ENCODE measurements at regions not wholly inside any gene's neighbourhood (a gene's known extent, or its start where the extent isn't known, plus 50 kb on each side); places are given as distances from the start of the nearest gene placed in this dataset.

DNA sequence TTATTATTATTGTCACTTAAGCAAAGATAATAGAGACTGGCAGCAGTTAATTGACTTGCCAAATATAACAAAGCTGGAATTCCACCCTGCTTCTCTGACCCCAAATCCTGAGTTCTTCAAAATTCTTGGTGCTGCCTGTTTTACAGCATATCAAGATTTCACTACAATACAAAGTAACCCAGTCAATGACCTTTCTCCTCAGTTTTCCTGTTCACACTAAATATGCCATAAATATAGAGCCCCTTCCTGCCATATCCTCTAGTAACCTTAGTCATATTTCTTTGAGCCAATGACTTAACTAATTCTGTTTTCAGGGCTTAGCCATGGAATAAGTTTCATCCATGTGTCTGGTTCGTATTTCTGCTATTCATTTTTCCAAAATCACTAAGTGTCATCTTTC is 315.3 kb upstream of the HS3ST1 start:
- no peaks in the 10 kb centered on the region for H3K9me3 ChIP-seq (ENCODE audit: control insufficient read depth in 5 of 5, low read length in 5 of 5)
- no peaks in the 10 kb centered on the region for H3K36me3 ChIP-seq (ENCODE audit: control insufficient read depth in 5 of 5, insufficient read depth in 5 of 5, low read length in 5 of 5)
- H3K9ac ChIP-seq (ENCODE audit: low read length in 5 of 5): no peak overlapping the region
- H3K27ac ChIP-seq (ENCODE audit: low read depth, low read length): no peak overlapping the region
- H3K4me3 ChIP-seq (ENCODE audit: low read depth in 1 of 5, low read length in 5 of 5): no peak overlapping the region
- no peaks in the 10 kb centered on the region for H3K27me3 ChIP-seq (ENCODE audit: control insufficient read depth in 5 of 5, insufficient read depth in 4 of 5, low read length in 5 of 5)
- peaks cover 0 to 2% (median 0%) of the 10 kb centered on the region in 5 donors for H3K4me1 ChIP-seq (ENCODE audit: control insufficient read depth in 5 of 5, insufficient read depth in 5 of 5, low read length in 5 of 5)

DNA sequence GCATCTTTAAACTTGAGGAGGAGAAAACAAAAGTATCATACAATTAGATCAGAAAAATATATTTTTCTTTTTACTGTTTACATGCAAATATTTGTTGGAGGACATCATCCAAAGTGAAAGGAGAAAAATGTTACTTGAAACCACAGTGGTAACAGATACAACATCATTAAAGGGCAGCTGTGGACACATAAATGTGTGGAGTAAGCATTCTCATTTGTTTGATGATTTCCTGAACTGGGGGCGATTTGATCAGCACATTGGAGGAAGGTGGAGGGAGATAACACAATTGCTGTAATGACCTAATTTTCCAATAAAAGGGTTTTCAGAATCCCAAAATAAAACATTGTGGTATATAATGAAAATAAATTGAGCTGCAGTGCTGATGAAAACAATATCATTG is 314.5 kb upstream of the HS3ST1 start:
- Histone ChIP-seq H3K27me3 (ENCODE audit: control insufficient read depth in 5 of 5, insufficient read depth in 4 of 5, low read length in 5 of 5) (no peaks in the 10 kb centered on the region), H3K9me3 (ENCODE audit: control insufficient read depth in 5 of 5, low read length in 5 of 5) (no peaks in the 10 kb centered on the region), H3K27ac (ENCODE audit: low read depth, low read length) (no peak overlapping the region), H3K4me3 (ENCODE audit: low read depth in 1 of 5, low read length in 5 of 5) (no peak overlapping the region), H3K4me1 (ENCODE audit: control insufficient read depth in 5 of 5, insufficient read depth in 5 of 5, low read length in 5 of 5) (peaks cover 0 to 2% (median 0%) of the 10 kb centered on the region in 5 donors), H3K36me3 (ENCODE audit: control insufficient read depth in 5 of 5, insufficient read depth in 5 of 5, low read length in 5 of 5) (no peaks in the 10 kb centered on the region), H3K9ac (ENCODE audit: low read length in 5 of 5) (no peak overlapping the region)

DNA sequence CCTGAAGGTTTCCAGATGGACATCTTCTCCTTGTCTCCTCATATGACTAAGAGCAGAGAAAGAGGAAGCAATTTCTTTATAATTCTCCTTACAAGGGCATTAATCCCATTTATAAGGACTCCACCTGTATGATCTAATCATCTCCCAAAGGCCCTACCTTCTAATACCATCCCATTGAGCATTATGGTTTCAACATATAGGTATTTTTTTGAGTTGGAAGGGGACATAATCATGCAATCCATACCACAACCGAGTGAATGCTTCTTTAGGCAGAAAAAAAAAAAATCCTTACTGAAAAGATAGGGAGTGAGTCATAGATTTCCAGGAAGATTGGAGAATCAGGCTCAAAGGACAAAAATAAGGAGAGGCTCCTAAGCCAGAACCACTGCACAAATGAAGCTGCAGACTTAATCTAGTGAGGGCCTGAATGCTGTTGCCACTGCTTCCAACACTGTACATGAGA is 312.5 kb upstream of the HS3ST1 start:
- Histone ChIP-seq H3K4me1 (ENCODE audit: control insufficient read depth in 5 of 5, insufficient read depth in 5 of 5, low read length in 5 of 5) (no peaks in the 10 kb centered on the region), H3K9ac (ENCODE audit: low read length in 5 of 5) (no peak overlapping the region), H3K4me3 (ENCODE audit: low read depth in 1 of 5, low read length in 5 of 5) (no peak overlapping the region), H3K9me3 (ENCODE audit: control insufficient read depth in 5 of 5, low read length in 5 of 5) (no peaks in the 10 kb centered on the region), H3K27me3 (ENCODE audit: control insufficient read depth in 5 of 5, insufficient read depth in 4 of 5, low read length in 5 of 5) (no peaks in the 10 kb centered on the region), H3K27ac (ENCODE audit: low read depth, low read length) (no peak overlapping the region), H3K36me3 (ENCODE audit: control insufficient read depth in 5 of 5, insufficient read depth in 5 of 5, low read length in 5 of 5) (no peaks in the 10 kb centered on the region)

DNA sequence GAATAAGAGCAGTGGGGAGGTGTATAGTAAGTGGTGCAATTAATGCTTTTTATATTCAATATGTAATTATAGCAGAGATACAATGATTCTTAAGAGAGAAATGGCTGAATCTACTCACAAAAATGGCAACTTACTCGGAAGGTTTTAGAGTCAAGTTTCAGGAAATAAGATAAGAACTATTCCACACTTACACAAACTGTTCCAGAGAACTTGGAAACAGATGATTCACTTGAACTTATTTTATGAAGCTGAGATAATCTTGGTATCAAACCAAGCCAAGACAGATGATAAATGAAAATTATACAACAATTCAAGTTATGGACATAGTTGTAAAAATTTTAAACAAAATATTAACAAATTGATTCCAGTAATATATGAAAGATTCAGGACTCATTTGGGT is 311.3 kb upstream of the HS3ST1 start:
- Histone ChIP-seq H3K9me3 (ENCODE audit: control insufficient read depth in 5 of 5, low read length in 5 of 5) (no peaks in the 10 kb centered on the region), H3K4me3 (ENCODE audit: low read depth in 1 of 5, low read length in 5 of 5) (no peak overlapping the region), H3K27ac (ENCODE audit: low read depth, low read length) (no peak overlapping the region), H3K9ac (ENCODE audit: low read length in 5 of 5) (no peak overlapping the region), H3K4me1 (ENCODE audit: control insufficient read depth in 5 of 5, insufficient read depth in 5 of 5, low read length in 5 of 5) (no peaks in the 10 kb centered on the region), H3K36me3 (ENCODE audit: control insufficient read depth in 5 of 5, insufficient read depth in 5 of 5, low read length in 5 of 5) (no peaks in the 10 kb centered on the region), H3K27me3 (ENCODE audit: control insufficient read depth in 5 of 5, insufficient read depth in 4 of 5, low read length in 5 of 5) (no peaks in the 10 kb centered on the region)

DNA sequence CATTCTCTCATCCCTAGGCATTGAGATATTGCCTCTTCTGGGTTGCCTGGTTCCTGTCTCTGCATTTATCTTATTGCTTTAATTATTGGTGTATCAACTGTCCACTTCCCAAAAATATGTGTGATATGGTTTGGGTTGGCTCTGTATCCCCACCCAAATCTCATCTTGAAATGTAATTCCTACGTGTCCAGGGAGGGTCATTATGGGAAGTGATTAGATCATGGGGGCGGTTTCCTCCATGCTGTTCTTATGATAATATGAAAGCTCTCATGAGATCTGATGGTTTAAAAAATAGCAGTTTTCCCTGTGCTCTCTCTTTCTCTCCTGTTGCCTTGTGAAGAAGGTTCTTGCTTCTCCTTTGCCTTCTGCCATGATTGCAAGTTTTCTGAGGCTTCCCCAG is 308.3 kb upstream of the HS3ST1 start:
- H3K9ac ChIP-seq (ENCODE audit: low read length in 5 of 5): no peak overlapping the region
- no peak overlapping the region for H3K4me3 ChIP-seq (ENCODE audit: low read depth in 1 of 5, low read length in 5 of 5)
- H3K27ac ChIP-seq (ENCODE audit: low read depth, low read length): no peak overlapping the region
- H3K9me3 ChIP-seq (ENCODE audit: control insufficient read depth in 5 of 5, low read length in 5 of 5): no peaks in the 10 kb centered on the region
- H3K36me3 ChIP-seq (ENCODE audit: control insufficient read depth in 5 of 5, insufficient read depth in 5 of 5, low read length in 5 of 5): no peaks in the 10 kb centered on the region
- no peaks in the 10 kb centered on the region for H3K27me3 ChIP-seq (ENCODE audit: control insufficient read depth in 5 of 5, insufficient read depth in 4 of 5, low read length in 5 of 5)
- no peaks in the 10 kb centered on the region for H3K4me1 ChIP-seq (ENCODE audit: control insufficient read depth in 5 of 5, insufficient read depth in 5 of 5, low read length in 5 of 5)

DNA sequence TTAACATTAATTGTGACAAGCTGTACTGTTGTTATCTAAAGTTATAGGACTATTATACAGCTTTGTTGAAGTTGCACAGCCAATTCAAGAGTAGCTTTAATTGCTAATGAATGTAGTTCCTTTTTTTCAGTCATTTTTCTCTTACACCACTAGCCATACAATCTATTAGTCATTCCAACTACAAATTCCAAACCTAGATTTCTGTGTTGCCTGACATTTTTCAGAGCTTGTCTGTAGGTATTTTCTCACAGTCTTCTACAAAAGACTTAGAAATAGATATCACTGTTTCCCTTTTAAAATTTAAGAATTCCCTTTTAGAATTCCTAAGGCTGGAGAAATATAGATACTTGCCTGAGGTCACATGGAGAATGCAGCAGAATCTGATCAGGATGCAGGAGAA is 307.0 kb upstream of the HS3ST1 start:
- Histone ChIP-seq H3K36me3 (ENCODE audit: control insufficient read depth in 5 of 5, insufficient read depth in 5 of 5, low read length in 5 of 5) (no peaks in the 10 kb centered on the region), H3K9ac (ENCODE audit: low read length in 5 of 5) (no peak overlapping the region), H3K4me3 (ENCODE audit: low read depth in 1 of 5, low read length in 5 of 5) (no peak overlapping the region), H3K9me3 (ENCODE audit: control insufficient read depth in 5 of 5, low read length in 5 of 5) (no peaks in the 10 kb centered on the region), H3K27ac (ENCODE audit: low read depth, low read length) (no peak overlapping the region), H3K4me1 (ENCODE audit: control insufficient read depth in 5 of 5, insufficient read depth in 5 of 5, low read length in 5 of 5) (no peaks in the 10 kb centered on the region), H3K27me3 (ENCODE audit: control insufficient read depth in 5 of 5, insufficient read depth in 4 of 5, low read length in 5 of 5) (no peaks in the 10 kb centered on the region)

DNA sequence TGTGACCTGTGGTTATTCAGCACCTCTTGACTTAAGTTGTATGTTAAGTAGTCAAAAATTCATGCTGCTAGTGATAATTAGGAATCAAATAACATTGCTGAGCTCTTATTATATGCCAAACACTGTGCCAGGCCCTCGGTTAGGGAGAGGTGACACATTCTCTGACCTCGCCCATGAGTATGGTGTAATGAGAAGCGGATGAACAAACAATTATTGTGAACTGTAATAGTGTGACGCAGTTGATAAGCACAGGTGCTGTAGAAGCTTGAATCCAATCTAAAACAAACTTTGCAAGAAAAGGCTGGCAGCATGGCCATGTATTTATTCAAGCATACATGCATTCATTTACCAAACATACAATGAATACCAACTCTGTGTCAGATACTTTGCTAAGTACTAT is 303.5 kb upstream of the HS3ST1 start:
- Histone ChIP-seq H3K4me1 (ENCODE audit: control insufficient read depth in 5 of 5, insufficient read depth in 5 of 5, low read length in 5 of 5) (no peaks in the 10 kb centered on the region), H3K9ac (ENCODE audit: low read length in 5 of 5) (no peak overlapping the region), H3K36me3 (ENCODE audit: control insufficient read depth in 5 of 5, insufficient read depth in 5 of 5, low read length in 5 of 5) (no peaks in the 10 kb centered on the region), H3K9me3 (ENCODE audit: control insufficient read depth in 5 of 5, low read length in 5 of 5) (no peaks in the 10 kb centered on the region), H3K4me3 (ENCODE audit: low read depth in 1 of 5, low read length in 5 of 5) (no peak overlapping the region), H3K27ac (ENCODE audit: low read depth, low read length) (no peak overlapping the region), H3K27me3 (ENCODE audit: control insufficient read depth in 5 of 5, insufficient read depth in 4 of 5, low read length in 5 of 5) (no peaks in the 10 kb centered on the region)

DNA sequence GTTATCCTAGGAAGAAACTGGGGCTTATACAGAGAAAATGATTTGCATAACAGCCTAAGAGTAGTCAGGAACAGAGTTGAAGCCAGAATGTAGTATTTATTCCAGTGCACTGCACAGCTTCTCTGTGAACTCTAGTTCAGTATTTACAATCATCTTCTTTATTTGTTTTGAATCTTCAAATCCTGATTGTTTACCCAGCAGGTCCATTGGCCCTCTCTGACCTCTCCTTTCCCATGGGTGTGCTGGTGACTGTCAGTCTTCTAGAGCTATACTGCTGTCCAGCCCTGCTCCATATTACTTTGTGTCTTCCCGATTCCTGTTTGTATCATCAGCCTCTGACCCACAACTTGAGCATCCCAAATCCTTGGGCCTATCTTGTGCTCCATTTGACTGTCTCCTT is 301.9 kb upstream of the HS3ST1 start:
- no peaks in the 10 kb centered on the region for H3K9me3 ChIP-seq (ENCODE audit: control insufficient read depth in 5 of 5, low read length in 5 of 5)
- H3K4me3 ChIP-seq (ENCODE audit: low read depth in 1 of 5, low read length in 5 of 5): no peak overlapping the region
- H3K27me3 ChIP-seq (ENCODE audit: control insufficient read depth in 5 of 5, insufficient read depth in 4 of 5, low read length in 5 of 5): no peaks in the 10 kb centered on the region
- no peak overlapping the region for H3K27ac ChIP-seq (ENCODE audit: low read depth, low read length)
- H3K36me3 ChIP-seq (ENCODE audit: control insufficient read depth in 5 of 5, insufficient read depth in 5 of 5, low read length in 5 of 5): no peaks in the 10 kb centered on the region
- no peaks in the 10 kb centered on the region for H3K4me1 ChIP-seq (ENCODE audit: control insufficient read depth in 5 of 5, insufficient read depth in 5 of 5, low read length in 5 of 5)
- no peak overlapping the region for H3K9ac ChIP-seq (ENCODE audit: low read length in 5 of 5)

DNA sequence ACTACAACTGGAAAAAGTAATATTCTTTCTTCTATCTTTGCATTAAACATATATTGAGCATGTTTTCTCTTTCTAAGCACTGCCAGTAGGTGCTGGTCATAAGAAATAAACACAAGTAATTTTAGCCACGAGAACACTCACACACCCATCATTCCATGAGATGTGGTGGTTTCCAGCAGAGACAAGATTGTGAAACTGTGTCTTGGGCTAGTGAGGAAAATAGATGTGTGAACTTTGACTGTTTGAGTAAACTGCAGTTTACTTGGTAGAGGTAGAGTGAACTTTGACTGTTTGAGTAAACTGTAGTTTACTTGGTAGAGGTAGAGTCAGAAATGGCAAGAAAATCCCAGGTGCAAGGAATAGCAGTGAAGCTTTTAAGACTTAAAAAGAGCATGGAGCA is 300.9 kb upstream of the HS3ST1 start:
- Histone ChIP-seq H3K9me3 (ENCODE audit: control insufficient read depth in 5 of 5, low read length in 5 of 5) (no peaks in the 10 kb centered on the region), H3K27me3 (ENCODE audit: control insufficient read depth in 5 of 5, insufficient read depth in 4 of 5, low read length in 5 of 5) (no peaks in the 10 kb centered on the region), H3K4me3 (ENCODE audit: low read depth in 1 of 5, low read length in 5 of 5) (no peak overlapping the region), H3K27ac (ENCODE audit: low read depth, low read length) (no peak overlapping the region), H3K9ac (ENCODE audit: low read length in 5 of 5) (no peak overlapping the region), H3K4me1 (ENCODE audit: control insufficient read depth in 5 of 5, insufficient read depth in 5 of 5, low read length in 5 of 5) (no peaks in the 10 kb centered on the region), H3K36me3 (ENCODE audit: control insufficient read depth in 5 of 5, insufficient read depth in 5 of 5, low read length in 5 of 5) (no peaks in the 10 kb centered on the region)

DNA sequence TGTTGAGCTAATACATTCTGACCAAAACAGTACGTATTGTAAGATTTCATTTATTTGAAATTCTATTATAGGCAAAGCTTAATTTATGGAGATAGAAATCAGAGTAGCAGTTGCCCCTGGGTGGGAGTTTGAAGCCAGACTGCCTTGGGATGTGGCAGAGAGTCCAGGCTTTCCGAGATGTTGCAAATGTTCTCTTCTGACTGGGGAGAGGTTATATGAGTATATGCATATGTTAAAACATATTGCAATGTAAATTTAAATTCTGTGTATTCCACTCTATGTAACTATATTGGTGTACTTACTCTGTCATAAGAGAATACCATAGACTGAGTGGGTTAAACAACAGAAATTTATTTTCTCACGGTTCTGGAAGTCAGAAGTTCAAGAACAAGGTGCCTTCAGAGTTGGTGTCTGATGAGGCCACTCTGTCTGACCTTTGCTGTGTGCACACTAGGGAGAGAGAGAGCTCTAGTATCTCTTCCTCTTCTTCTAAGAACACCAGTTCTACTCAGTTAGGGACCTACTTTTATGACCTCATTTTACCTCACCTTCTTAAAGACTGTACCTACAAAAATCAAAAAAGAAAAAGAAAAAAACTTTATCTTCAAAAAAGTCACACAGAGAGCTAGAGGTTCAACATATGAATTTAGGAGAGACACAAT is 299.3 kb upstream of the HS3ST1 start:
- Histone ChIP-seq H3K4me3 (ENCODE audit: low read depth in 1 of 5, low read length in 5 of 5) (no peak overlapping the region), H3K4me1 (ENCODE audit: control insufficient read depth in 5 of 5, insufficient read depth in 5 of 5, low read length in 5 of 5) (no peaks in the 10 kb centered on the region), H3K27ac (ENCODE audit: low read depth, low read length) (no peak overlapping the region), H3K9ac (ENCODE audit: low read length in 5 of 5) (no peak overlapping the region), H3K9me3 (ENCODE audit: control insufficient read depth in 5 of 5, low read length in 5 of 5) (no peaks in the 10 kb centered on the region), H3K36me3 (ENCODE audit: control insufficient read depth in 5 of 5, insufficient read depth in 5 of 5, low read length in 5 of 5) (no peaks in the 10 kb centered on the region), H3K27me3 (ENCODE audit: control insufficient read depth in 5 of 5, insufficient read depth in 4 of 5, low read length in 5 of 5) (no peaks in the 10 kb centered on the region)

DNA sequence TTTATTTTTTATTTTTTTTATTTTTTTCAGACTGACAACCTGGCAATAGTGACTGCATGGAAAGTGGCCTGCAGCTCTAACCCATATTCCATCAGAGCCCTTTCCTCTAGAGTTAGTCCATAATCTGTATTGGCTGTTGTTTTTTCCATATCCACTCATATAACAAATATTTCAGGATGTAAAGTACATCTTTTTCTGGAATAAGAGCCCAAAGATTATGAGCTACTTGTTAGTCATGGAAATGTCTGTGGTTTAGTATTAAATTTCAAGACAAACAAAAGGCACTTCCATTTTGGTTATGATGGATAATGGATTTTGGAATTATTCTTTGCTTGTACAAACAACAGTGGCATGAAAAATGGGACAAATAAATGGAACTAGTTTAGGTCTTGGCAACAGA is 296.0 kb upstream of the HS3ST1 start:
- Histone ChIP-seq H3K9me3 (ENCODE audit: control insufficient read depth in 5 of 5, low read length in 5 of 5) (no peaks in the 10 kb centered on the region), H3K27me3 (ENCODE audit: control insufficient read depth in 5 of 5, insufficient read depth in 4 of 5, low read length in 5 of 5) (no peaks in the 10 kb centered on the region), H3K4me3 (ENCODE audit: low read depth in 1 of 5, low read length in 5 of 5) (no peak overlapping the region), H3K36me3 (ENCODE audit: control insufficient read depth in 5 of 5, insufficient read depth in 5 of 5, low read length in 5 of 5) (no peaks in the 10 kb centered on the region), H3K27ac (ENCODE audit: low read depth, low read length) (no peak overlapping the region), H3K4me1 (ENCODE audit: control insufficient read depth in 5 of 5, insufficient read depth in 5 of 5, low read length in 5 of 5) (peaks cover 0 to 4% (median 0%) of the 10 kb centered on the region in 5 donors), H3K9ac (ENCODE audit: low read length in 5 of 5) (no peak overlapping the region)

Measured in subcutaneous abdominal adipose tissue (tissue), 5 donors.